ENCODE measurements at regions not wholly inside any gene's neighbourhood (a gene's known extent, or its start where the extent isn't known, plus 50 kb on each side); places are given as distances from the start of the nearest gene placed in this dataset.

DNA sequence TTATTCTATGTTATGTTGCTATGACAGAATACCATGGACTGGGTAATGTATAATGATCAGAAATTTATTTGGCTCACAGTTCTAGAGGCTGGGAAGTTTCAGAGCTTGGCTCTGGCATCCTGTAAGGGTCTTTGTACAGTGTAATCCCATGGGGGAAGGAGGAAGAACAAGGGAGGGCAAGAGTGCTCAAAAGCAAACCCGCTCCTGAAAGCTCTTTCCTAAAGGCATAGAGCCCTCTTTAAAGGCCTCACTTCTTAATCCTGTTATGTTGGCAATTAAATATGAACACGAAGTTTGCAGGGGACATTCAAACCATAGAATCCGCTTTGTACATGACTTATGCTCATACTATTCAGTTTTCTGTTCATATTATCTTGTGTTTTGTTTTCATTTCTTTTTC lies 191.3 kb upstream of the CTSO start:
- TF ChIP-seq, protein P1, sequence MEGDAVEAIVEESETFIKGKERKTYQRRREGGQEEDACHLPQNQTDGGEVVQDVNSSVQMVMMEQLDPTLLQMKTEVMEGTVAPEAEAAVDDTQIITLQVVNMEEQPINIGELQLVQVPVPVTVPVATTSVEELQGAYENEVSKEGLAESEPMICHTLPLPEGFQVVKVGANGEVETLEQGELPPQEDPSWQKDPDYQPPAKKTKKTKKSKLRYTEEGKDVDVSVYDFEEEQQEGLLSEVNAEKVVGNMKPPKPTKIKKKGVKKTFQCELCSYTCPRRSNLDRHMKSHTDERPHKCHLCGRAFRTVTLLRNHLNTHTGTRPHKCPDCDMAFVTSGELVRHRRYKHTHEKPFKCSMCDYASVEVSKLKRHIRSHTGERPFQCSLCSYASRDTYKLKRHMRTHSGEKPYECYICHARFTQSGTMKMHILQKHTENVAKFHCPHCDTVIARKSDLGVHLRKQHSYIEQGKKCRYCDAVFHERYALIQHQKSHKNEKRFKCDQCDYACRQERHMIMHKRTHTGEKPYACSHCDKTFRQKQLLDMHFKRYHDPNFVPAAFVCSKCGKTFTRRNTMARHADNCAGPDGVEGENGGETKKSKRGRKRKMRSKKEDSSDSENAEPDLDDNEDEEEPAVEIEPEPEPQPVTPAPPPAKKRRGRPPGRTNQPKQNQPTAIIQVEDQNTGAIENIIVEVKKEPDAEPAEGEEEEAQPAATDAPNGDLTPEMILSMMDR (IDR thresholded peaks at IDR 0.05): no peak
- TF ChIP-seq ZFX (IDR thresholded peaks at IDR 0.05; ENCODE audit: borderline replicate concordance): no peak

All from 22Rv1 (cell line).